ENCODE measurements at regions not wholly inside any gene's neighbourhood (a gene's known extent, or its start where the extent isn't known, plus 50 kb on each side); places are given as distances from the start of the nearest gene placed in this dataset.

DNA sequence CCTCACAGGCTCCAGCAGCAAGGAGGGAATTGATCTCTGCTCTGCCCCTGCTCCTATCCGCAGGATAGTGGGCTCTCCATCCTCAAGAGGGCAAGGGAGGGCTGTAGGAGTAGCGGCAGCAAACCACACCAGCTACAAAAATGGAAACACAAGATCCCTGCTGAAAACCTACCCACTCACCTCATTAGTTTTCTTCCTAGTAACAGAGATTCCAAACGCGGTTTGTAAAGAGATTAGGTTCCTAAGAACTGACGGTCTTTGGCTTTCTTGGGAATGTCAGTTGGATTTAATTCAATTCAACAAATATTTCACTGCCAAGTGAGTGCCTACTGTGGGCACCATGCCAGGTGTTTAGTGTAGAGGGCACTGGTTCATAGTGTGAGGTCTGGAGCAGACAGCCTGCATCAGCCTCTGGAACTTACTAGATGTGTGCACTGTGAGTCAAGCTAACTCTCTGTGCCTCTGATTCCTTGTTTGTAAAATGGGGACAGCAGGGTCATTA lies 84.7 kb downstream of the MRPL46 start:
- DNase-seq (ENCODE audit: low read depth), result no peak

DNA sequence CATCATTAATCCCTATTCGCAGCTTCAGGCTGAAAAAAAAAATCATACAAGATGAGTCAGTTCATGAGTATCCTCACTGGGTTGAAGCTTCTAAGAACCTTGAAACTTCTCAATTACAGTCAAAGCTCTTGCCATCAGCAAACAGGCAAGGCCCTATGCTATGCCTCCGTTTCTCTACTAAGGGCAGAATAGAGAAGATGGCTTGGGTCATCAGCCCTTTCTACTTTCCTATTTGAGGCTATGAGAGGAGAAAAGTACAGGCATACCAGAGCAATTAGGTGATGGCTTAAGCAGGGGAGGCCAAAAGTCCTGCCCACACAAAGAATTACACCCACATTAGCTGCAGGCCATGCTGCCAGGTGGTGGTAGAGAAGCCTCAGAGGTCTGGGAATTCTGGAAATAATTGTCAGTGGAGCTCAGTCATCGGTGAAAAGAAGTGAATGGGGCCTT lies 89.0 kb downstream of the MRPL46 start:
- no peak for DNase-seq (ENCODE audit: low read depth)

DNA sequence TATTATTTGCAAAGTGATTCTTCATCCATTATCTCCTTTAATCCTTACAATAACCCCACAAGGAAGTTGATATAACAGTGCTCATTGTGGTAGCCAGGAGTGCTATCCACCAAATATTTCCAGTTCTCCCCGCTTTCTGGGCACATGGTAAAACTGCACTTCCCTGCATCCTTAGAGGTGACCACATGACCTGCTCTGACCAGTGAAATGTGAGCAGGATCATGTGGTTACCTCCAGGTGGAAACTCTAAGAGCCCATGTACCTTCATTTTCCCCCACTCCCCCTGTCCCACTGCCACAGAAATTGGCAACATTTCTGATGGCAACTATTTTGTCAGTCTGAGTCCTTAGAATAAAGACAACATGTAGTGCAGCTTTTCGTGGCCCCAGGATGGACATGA lies 89.7 kb downstream of the MRPL46 start:
- DNase-seq (ENCODE audit: low read depth), result no peak

GRCh38 chr15:88376574-88377174 lies 90.5 kb downstream of the MRPL46 start:
- DNase-seq (ENCODE audit: low read depth), result no peak

- DNase-seq (ENCODE audit: low read depth), result no peak
Measured at GRCh38 chr15:88375234-88375927, 91.8 kb downstream of the MRPL46 start.

GRCh38 chr15:88365124-88365523 lies 102.1 kb downstream of the MRPL46 start:
- DNase-seq (ENCODE audit: low read depth), result no peak

DNA sequence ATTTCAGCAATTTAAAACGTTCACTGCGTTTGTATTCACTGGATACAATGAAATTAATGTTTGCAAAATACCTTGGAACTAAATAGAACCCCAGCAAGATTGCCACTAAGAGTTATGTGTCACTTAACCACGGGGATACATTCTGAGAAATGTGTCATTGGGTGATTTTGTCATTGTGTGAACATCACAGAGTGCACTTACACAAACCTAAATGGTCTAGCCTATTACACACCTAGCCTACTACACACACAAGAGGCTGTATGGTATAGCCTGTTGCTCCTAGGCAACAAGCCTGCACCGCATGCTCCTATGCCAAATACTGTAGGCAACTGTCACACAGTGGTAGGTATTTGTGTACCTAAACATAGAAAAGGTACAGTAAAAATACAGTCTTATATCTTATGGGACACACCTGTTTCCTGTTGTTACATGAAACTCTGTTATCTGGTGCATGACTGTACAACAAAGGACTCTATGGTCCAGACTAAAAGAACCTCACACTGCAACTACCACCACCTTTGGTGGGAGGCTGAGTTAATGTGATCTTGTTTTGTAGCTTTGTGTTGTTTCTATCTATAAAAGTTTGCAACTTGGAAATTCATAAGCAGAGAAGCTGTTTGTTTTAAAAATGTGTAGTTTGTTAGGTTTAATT lies 92.2 kb upstream of the NTRK3 start:
- DNase-seq (ENCODE audit: low read depth), result no peak

DNA sequence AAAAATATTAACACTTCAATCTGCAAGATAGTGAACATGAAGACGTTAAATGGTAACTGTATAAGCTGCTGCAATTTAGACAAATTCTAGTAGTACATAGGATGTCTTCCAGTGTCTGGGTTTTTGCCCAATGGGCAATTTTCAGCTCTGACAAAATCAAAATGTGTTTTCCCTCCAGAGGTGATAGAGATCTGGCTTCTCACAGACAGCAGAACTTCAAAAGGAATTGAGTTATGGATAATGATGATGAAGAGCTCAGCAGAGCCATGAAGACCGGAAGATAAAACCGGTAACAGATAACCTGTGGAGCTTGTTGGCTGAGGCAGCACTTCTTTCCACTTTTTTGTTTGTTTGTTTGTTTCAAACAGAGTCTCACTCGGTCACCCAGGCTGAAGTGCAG lies 89.4 kb upstream of the NTRK3 start:
- DNase-seq (ENCODE audit: low read depth), result no peak

GRCh38 chr15:88344786-88345185 lies 88.2 kb upstream of the NTRK3 start:
- DNase-seq (ENCODE audit: low read depth), result no peak

DNA sequence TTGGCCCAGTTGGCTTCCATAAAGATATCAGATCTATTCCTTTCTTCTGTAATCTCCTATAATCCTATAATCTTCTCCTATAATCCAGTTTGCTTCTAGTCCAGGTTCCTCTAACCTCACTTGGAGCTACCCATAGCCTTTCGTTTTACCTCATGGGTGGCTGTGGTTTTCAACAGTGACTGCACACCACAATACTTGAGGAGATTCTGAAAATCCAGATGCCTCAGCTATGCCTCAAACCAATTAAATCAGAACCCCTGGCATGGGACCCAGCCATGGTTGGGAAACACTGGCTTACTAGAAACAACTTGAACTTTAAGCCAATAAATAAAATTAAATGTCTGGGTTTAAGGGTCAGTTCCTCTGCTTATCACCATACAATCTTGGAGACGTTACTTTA lies 86.1 kb upstream of the NTRK3 start:
- DNase-seq (ENCODE audit: low read depth), result no peak

- DNase-seq (ENCODE audit: low read depth), result no peak
Measured at GRCh38 chr15:88341653-88342052, 85.1 kb upstream of the NTRK3 start.

- DNase-seq (ENCODE audit: low read depth), result no peak
Measured at GRCh38 chr15:88341006-88341405, 84.5 kb upstream of the NTRK3 start.

DNA sequence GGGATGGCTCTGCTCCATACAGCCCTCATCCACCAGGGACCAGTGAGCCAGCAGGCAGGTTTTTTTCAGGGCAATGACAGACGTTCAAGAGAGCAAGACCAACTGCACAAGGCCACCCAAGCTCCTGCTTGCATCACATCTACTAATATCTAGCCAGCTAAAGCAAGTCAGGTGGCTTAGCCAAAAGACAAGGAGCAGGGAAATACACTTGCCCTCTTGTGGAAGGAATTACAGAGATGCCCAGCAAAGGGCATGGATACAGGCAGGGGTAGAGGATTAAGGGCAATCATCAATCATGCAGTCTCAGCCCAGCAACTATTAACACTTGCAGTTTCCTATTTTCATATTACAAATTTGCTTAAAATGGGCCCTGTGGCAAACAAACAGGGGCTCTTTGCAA lies 81.5 kb upstream of the NTRK3 start:
- DNase-seq (ENCODE audit: low read depth), result no peak

- no peak for DNase-seq (ENCODE audit: low read depth)
Measured at GRCh38 chr15:88335074-88335473, 78.5 kb upstream of the NTRK3 start.

- DNase-seq (ENCODE audit: low read depth), result no peak
Measured at GRCh38 chr15:88334436-88334835, 77.9 kb upstream of the NTRK3 start.

GRCh38 chr15:88331291-88331690 lies 74.8 kb upstream of the NTRK3 start:
- DNase-seq (ENCODE audit: low read depth), result peak; percentile 58

DNA sequence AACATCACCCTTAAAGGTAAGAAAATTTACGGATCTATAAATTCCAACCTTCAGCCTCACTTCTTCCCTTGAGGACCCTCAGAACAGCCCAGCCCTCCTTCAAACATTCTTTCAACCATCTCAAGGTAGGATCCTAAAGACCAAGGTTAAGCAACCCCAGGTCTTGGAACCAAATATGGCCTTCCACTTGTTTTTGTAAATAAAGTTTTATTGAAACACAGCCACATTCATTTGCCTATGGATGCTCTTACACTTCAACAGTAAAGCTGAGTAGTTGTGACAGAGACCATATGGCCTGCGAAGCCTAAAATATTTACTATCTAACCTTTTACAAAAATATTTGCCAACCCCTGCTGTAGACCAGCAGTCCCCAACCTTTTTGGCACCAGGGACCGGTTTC lies 70.4 kb upstream of the NTRK3 start:
- no peak for DNase-seq (ENCODE audit: low read depth)

DNA sequence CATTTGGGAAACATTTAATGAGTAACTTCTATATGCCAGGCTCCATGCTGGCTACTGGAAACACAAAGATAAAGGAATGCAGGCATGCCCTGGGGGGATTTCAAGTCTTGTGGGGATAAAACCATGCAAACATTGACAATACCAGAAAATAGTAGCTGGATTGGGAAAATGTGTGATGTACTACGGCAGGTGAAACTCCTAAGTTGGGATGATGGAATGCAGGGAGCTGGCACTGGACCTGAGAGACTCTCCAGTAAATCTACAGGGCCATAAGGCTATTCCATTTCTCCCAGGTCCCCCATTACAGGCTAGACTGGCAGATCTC lies 68.2 kb upstream of the NTRK3 start:
- DNase-seq (ENCODE audit: low read depth), result no peak

- no peak for DNase-seq (ENCODE audit: low read depth)
Measured at GRCh38 chr15:88323976-88324740, 67.6 kb upstream of the NTRK3 start.

- no peak for DNase-seq (ENCODE audit: low read depth)
Measured at GRCh38 chr15:88323468-88323867, 66.9 kb upstream of the NTRK3 start.

DNA sequence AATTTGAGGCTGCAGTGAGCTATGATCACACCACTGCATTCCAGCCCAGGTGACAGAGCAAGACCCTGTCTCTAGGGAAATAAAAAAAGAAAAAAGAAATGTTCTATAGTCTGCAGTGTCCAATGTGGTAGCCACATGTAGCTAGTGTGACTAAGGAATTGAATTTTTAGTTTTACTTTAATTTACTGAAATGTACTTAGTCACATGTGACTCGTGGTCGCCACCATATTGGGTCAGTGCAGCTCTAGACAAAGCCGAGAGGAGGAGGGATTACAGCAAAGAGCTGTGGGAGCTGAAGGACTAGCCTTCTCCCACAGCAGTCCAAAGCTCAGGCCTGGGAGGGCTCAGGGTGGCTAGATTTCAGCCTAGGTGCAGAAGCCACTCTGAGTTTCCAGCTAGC lies 65.9 kb upstream of the NTRK3 start:
- no peak for DNase-seq (ENCODE audit: low read depth)

- no peak for DNase-seq (ENCODE audit: low read depth)
Measured at GRCh38 chr15:88321271-88321670, 64.7 kb upstream of the NTRK3 start.

DNA sequence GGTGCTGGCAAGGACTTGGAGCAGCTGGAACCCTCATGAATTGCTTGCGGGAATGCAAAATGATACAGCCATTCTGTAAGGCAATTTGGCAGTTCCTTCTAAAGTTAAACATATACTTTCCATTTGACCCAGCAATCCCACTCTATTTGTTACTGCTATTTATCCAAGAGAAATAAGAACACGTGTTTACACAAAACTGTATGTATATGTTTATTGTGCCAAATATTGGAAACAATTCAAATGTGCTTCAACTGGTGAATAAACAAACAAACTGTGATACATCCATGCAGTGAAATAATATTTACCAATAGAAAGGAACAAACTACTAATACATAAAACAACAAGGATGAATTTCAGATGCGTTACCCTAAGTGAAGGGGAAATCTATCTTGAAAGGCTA lies 60.0 kb upstream of the NTRK3 start:
- no peak for DNase-seq (ENCODE audit: low read depth)

Data from activated T-cell treated with anti-CD3 and anti-CD28 coated beads for 48 hours (primary cell).